CD4-positive, alpha-beta T cell treated with Interleukin-17A for 4 hours (primary cell): ENCODE measurements at regions not wholly inside any gene's neighbourhood (a gene's known extent, or its start where the extent isn't known, plus 50 kb on each side); places are given as distances from the start of the nearest gene placed in this dataset.

Source experiments
- DNase-seq: peaks from one replicate; pipeline ENCODE4 v3.0.0-alpha.2; 2020; ENCODE audit warnings: mixed read lengths

- no peak for DNase-seq
Observed at GRCh38 chr4:57661517-57662090, 551.4 kb upstream of the IGFBP7 start.

GRCh38 chr4:57658673-57659072 lies 548.5 kb upstream of the IGFBP7 start:
- no peak for DNase-seq

DNA sequence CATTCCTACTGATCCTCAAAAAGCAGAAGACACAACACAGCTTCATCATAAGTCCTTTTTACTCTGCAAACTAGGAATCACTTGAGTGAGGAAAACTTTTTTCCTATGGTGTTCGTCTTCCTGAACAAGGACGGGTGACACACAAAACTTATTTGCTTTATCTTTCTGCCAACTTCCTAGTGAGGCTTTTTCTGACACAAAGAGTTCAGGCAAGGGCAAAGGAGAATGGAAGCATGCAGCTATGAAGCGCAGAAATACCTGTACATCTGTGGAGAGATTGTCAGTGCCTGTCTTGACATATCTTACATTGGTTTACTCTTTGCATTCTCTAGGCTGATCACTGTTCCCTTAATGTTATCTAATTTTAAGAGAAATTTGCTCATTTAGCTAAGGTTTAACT lies 548.0 kb upstream of the IGFBP7 start:
- no peak for DNase-seq

GRCh38 chr4:57655342-57655741 lies 545.2 kb upstream of the IGFBP7 start:
- no peak for DNase-seq

GRCh38 chr4:57652779-57653178 lies 542.6 kb upstream of the IGFBP7 start:
- no peak for DNase-seq

GRCh38 chr4:57640391-57641100 lies 530.4 kb upstream of the IGFBP7 start:
- DNase-seq = no peak

GRCh38 chr4:57639561-57640382 lies 529.6 kb upstream of the IGFBP7 start:
- no peak for DNase-seq

GRCh38 chr4:57635910-57636309 lies 525.7 kb upstream of the IGFBP7 start:
- DNase-seq = no peak

DNA sequence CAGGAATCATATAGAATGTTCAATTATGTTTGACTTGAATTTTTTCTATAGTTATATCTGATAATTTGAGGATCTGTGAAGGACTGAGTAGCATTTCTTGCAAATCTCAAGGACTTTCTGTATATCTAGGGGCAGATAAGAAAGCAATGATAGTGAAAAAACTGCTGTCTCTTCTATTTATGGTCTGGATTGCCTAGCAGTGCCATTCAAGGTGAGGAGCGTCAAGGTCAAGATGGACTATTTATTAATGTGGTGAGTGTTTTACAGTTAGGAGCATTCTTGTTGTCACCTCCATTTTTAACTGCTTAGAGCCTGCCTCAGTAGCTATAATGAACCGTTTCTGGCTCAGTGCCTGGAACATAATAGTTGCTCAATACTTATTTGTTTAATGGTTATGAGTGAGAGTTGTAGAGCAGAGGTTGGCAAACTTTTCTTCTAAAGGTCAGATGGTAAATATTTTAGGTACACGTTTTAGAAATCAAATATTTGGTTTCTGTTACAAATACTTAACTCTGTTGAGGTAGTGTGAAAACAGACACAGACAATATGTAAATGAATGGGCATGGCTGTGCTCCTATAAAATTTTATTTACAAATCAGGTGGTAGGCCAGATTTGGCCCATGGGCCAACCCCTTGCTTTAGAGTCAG lies 523.2 kb upstream of the IGFBP7 start:
- no peak for DNase-seq

DNA sequence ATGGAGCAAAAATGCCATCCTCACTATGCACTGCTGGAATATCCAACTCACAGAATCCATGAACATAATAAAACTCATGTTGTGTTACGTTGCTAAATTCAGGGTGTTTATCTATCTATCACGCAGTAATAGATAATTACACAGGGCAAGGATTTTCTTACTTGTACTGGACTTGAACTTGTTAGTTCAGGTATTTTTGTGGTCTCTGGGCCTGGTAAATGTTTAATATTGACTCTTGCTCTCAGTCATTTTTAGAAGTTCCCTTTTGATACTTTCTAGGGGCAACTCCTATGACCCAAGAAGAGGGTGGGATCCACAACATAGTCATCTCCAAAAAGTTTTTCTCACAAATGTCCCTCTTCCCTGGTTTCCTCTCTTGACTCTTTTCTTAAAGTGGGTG lies 522.4 kb upstream of the IGFBP7 start:
- no peak for DNase-seq

DNA sequence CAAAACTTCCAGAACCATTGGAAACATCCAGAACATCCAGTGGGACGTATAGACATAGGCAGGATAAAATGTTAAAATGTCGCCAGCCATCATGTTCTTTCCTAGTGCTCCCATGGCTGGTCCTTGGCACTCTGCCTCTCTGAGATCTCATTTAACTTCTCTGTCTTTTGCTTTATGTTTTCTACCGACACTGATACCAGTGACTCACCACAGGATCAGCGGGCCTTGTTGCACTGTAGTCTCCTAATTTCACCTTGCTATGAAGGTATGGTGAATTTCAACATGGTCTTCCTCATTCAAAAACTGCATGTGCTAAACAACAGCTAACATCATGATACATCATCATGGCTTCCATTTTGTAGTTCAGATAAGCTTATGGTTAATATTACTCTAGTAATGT lies 521.0 kb upstream of the IGFBP7 start:
- DNase-seq = no peak

DNA sequence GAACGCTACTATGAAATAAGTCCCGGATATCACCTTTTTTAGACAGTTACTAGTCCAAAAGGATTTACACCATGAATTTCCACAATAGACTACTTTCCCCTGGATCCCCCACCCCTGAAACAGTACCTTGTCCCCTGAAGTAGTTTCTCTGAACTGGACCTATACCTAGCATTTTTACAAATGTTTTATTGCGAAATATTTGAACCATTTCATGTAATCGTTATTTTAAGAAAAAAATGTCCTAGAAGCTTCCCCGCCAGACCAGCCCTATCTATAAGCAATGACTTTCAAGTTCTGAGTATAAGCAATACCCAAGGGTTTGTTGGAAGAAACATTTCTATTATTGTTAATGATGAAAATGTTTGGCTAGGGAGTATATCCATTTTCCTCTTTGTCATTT lies 517.8 kb upstream of the IGFBP7 start:
- no peak for DNase-seq

- no peak for DNase-seq
Observed at GRCh38 chr4:57614257-57614932, 504.2 kb upstream of the IGFBP7 start.

GRCh38 chr4:57612279-57612678 lies 502.1 kb upstream of the IGFBP7 start:
- DNase-seq = no peak

DNA sequence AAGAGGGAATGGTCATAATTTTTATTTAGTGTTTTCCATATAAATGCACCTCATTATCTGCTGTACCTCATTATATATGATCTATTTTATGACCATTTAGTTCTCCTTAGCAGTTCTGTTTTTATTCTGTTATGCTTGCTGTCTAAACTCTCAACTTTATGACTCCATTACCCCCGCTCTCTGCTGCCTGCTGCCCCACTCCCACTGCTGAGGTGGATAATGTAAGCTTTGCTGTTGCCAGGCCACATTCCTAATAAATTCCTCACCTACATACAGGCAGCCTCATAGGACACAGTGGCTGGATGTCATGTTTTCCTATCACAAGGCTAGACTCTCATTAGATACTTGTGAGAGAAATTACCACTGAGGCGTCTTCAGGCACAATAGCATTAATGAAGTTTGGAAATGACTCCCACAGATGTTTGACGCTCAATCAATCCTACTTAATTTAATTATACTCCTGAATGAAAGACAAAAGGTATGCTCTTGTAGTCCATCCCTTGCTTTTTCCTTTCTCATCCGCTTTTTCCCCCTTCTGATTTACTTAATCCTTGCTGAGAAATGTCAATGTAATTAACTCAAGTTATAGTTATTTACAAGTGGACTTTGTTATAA lies 497.5 kb upstream of the IGFBP7 start:
- DNase-seq = no peak

DNA sequence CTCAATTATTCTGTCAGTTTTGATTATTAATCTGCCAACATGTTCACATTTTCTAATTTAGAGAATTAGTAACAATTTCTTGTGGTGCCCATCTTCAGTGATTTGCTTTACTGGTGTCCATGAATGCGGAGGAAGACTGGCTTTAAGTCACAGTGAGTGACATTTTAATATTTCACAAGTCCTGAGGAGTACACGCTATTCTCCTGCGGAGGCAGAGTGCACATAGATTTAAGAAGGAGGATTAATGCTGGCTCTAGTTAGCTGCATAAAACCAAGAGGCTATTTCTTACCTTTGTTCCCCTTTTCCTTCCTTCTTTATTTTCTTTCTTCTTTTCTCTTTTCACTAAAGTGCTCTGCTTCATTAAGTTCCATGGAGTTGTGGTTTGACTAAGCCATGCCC lies 495.2 kb upstream of the IGFBP7 start:
- DNase-seq = no peak

DNA sequence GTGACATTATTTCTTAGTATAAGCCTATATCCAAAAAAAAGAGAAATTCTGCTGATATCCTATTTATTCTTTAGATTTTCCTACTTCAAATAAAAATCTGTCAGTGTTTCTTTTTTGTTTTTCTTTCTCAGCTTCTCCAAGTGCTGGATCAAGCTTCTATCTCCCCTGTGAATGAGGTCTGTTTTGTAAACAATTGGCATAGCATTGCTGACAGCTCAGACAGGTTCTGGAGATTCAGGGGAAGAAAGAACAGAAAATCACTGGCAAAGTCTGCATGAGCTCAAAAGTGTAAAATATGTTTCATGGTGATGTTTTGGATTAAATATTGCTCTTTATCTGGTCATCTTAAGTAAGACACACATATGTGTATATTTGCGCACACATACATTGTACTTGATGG lies 492.0 kb upstream of the IGFBP7 start:
- DNase-seq = no peak

DNA sequence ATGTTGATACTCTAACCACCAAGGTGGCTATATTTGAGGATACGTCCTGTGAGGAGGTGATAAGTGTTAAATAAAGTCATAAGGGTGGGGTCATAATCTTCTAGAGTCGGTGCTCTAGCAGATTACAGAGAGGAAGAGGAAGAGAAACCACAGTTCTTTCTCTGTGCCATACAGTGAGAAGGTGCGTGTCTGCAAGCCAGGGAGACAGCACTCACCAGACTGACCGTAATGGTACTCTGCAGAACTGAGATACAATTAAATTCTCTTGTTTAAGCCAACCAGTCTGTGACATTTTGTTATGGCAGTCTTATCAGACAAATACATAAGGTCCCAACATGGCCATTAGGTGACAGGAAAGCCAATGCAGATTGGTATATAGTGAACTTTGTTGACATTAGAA lies 480.9 kb upstream of the IGFBP7 start:
- DNase-seq = no peak

GRCh38 chr4:57588557-57588956 lies 478.4 kb upstream of the IGFBP7 start:
- no peak for DNase-seq

GRCh38 chr4:57580710-57581599 lies 470.8 kb upstream of the IGFBP7 start:
- no peak for DNase-seq

- DNase-seq = no peak
Observed at GRCh38 chr4:57575426-57575825, 465.2 kb upstream of the IGFBP7 start.
